Amniotic epithelial cell (primary cell): ENCODE measurements at regions not wholly inside any gene's neighbourhood (a gene's known extent, or its start where the extent isn't known, plus 50 kb on each side); places are given as distances from the start of the nearest gene placed in this dataset.

Experiments
- DNase-seq: peaks from one replicate; pipeline ENCODE4 v3.0.0-alpha.2; 2010; ENCODE audit warnings: low read depth

GRCh38 chr12:115506822-115507559 is 770.5 kb downstream of the MED13L start:
- no peak for DNase-seq

GRCh38 chr12:115504306-115505290 is 772.9 kb downstream of the MED13L start:
- DNase-seq = peak; percentile 10

GRCh38 chr12:115500872-115501271 is 776.6 kb downstream of the MED13L start:
- no peak for DNase-seq

- no peak for DNase-seq
Observed at GRCh38 chr12:115495300-115495699, 782.2 kb downstream of the MED13L start.

GRCh38 chr12:115492553-115492952 is 784.9 kb downstream of the MED13L start:
- no peak for DNase-seq

GRCh38 chr12:115491511-115492250 is 785.8 kb downstream of the MED13L start:
- DNase-seq = no peak

- no peak for DNase-seq
Observed at GRCh38 chr12:115489253-115489652, 788.2 kb downstream of the MED13L start.

- no peak for DNase-seq
Observed at GRCh38 chr12:115485967-115486366, 791.5 kb downstream of the MED13L start.

GRCh38 chr12:115485503-115485902 is 792.0 kb downstream of the MED13L start:
- no peak for DNase-seq

GRCh38 chr12:115482943-115483342 is 794.5 kb downstream of the MED13L start:
- no peak for DNase-seq

- DNase-seq = no peak
Observed at GRCh38 chr12:115481141-115481540, 796.4 kb downstream of the MED13L start.

- DNase-seq = no peak
Observed at GRCh38 chr12:115478505-115478904, 794.5 kb upstream of the TBX3 start.

- no peak for DNase-seq
Observed at GRCh38 chr12:115474539-115475353, 790.8 kb upstream of the TBX3 start.

- DNase-seq = no peak
Observed at GRCh38 chr12:115473257-115473956, 789.4 kb upstream of the TBX3 start.

- no peak for DNase-seq
Observed at GRCh38 chr12:115472852-115473251, 788.9 kb upstream of the TBX3 start.

- DNase-seq = no peak
Observed at GRCh38 chr12:115470977-115471376, 787.0 kb upstream of the TBX3 start.

GRCh38 chr12:115470526-115470925 is 786.6 kb upstream of the TBX3 start:
- DNase-seq = no peak

- DNase-seq = peak; percentile 40
Observed at GRCh38 chr12:115468087-115468510, 784.1 kb upstream of the TBX3 start.

- no peak for DNase-seq
Observed at GRCh38 chr12:115467531-115467930, 783.6 kb upstream of the TBX3 start.

- peak; percentile 63 for DNase-seq
Observed at GRCh38 chr12:115466076-115466475, 782.1 kb upstream of the TBX3 start.

GRCh38 chr12:115464661-115465060 is 780.7 kb upstream of the TBX3 start:
- DNase-seq = no peak
